ENCODE measurements at regions not wholly inside any gene's neighbourhood (a gene's known extent, or its start where the extent isn't known, plus 50 kb on each side); places are given as distances from the start of the nearest gene placed in this dataset.

DNA sequence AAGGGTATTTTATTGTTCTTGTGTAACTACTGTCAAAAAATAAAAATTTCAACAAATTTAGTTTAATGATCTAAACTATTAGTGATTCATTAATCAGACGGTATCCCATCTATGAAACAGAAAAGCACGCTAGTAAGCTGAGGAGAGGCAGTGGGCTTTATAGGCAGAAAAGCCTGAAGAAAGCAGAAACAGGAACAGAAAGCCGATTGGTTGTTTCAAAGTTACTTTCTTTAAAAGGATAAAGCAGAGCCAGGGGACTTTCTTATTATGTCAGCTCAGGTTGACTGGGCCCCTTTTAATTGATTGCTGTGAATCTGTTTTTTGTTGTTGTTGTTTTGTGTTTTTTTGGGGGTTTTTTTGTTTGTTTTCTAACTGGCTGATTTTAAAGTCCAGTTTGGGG, 105.5 kb downstream of the TES start:
- TF ChIP-seq, protein P1, sequence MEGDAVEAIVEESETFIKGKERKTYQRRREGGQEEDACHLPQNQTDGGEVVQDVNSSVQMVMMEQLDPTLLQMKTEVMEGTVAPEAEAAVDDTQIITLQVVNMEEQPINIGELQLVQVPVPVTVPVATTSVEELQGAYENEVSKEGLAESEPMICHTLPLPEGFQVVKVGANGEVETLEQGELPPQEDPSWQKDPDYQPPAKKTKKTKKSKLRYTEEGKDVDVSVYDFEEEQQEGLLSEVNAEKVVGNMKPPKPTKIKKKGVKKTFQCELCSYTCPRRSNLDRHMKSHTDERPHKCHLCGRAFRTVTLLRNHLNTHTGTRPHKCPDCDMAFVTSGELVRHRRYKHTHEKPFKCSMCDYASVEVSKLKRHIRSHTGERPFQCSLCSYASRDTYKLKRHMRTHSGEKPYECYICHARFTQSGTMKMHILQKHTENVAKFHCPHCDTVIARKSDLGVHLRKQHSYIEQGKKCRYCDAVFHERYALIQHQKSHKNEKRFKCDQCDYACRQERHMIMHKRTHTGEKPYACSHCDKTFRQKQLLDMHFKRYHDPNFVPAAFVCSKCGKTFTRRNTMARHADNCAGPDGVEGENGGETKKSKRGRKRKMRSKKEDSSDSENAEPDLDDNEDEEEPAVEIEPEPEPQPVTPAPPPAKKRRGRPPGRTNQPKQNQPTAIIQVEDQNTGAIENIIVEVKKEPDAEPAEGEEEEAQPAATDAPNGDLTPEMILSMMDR (IDR thresholded peaks at IDR 0.05; ENCODE audit: insufficient read depth, low read depth, low read length) = no peak
- no peak for TF ChIP-seq EZH2 (IDR thresholded peaks at IDR 0.05; ENCODE audit: insufficient read depth, low read length)
